Ovary (tissue), 3 donors: ENCODE measurements at regions not wholly inside any gene's neighbourhood (a gene's known extent, or its start where the extent isn't known, plus 50 kb on each side); places are given as distances from the start of the nearest gene placed in this dataset.

Experiments
- CTCF ChIP-seq, 3 donors: fragments of 450-650 bp in 2 of 3; fragments of 200-600 bp in 1 of 3; IDR thresholded peaks; one replicate each; pipeline versions ENCODE4 v1.5.1 to v1.8.0; 2016 to 2022; ENCODE audit warnings: antibody characterized with exemption in 3 of 3, mild to moderate bottlenecking in 1 of 3
- EP300 ChIP-seq: sonication (generic); formaldehyde crosslinking; IDR thresholded peaks from one replicate; pipeline ENCODE4 v1.6.1; 2017; ENCODE audit warnings: antibody characterized with exemption
- POLR2A ChIP-seq: fragments of 450-650 bp; IDR thresholded peaks from one replicate; pipeline ENCODE4 v1.6.1; 2017; ENCODE audit warnings: antibody characterized with exemption, mild to moderate bottlenecking, moderate library complexity
- donor health status: DM: no; HTN: no; CAD: no.

DNA sequence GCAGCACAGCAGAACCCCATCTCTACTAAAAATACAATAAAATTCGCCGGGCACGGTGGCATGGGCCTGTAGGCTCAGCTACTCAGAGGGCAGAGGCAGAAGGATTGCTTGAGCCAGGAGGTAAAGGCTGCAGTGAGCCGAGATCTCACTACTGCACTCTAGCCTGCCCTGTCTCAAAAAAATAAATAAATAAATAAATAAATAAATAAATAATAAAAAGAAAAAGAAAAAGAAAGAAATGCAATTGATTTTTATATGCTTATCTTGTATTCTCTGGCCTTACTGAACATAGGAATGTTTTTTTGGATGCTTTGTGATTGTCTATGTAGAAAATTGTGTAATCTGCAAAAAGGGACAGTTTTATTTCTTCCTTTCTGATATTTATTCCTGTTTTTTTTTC, 132.5 kb downstream of the BARX2 start:
- TF ChIP-seq EP300 (no peak), CTCF (IDR thresholded peaks at IDR 0.05) (no peak), POLR2A (no peak)
